ENCODE measurements at regions not wholly inside any gene's neighbourhood (a gene's known extent, or its start where the extent isn't known, plus 50 kb on each side); places are given as distances from the start of the nearest gene placed in this dataset.

DNA sequence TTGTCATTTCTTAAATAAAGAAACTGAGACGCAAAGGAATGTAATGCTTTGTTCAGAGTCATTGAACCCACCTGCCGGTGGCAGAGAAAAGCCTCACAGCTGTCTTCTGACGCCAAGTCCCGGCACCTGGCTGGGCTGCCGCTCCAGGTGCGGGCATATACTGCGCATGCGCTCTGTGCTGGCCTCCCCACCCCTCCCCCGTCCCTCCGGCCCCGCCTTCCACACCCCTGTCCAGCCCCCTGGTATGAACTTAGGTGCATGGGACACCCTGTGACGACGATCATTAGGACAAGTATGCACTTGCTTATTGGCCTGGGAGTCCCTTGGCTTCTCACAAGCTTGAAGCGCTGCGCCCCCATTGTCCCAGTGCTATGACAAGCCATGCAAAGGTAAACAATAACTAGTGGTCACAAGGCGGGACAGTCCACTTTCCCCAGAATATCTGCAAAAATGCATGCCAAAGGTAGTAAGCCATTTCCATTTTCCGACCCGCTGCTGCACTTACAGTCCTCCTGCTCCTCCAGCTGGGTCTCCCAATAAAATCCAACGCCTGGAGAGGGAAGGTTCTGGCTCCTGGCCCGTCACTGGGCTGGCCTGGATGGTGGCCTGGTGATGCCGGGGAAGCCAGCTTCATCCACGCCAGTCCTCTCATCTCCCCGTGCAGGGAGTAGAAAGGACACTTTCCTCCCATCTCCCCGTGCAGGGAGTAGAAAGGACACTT lies 100.4 kb downstream of the PSMG1 start:
- intact Hi-C loops (cut with DNase I): no loop called here

DNA sequence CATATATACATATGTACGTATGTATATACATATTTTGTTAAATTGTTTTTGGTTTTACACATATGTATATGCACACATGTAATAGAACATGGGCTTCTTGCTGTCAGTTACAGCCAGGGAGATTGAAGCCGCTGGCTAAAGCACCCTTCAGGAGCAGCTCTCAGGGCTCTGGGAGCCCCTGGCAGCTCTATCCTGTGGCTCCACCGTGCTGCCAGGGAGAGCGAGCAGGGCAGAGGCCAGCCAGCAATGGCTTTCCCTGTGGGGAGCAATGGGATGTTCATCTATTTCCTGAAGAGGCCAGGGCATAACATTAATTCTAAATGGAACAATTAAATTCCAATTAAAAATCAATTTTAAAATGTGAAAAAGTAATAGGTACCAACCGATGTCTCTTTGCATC lies 102.9 kb downstream of the PSMG1 start:
- H3K4me3 ChIP-seq: no peak overlapping the region
- intact Hi-C loops (cut with DNase I): no loop called here
- ATAC-seq: peak; percentile 10
- H3K4me1 ChIP-seq: peaks cover 3 to 80% of the 10 kb centered on the region in 2 donors
- peak overlapping the region in 1 of 2 donors; percentile 84 for H3K27ac ChIP-seq
- no peaks in the 10 kb centered on the region for H3K27me3 ChIP-seq
- no peak for DNase-seq
- peaks cover 0 to 4% of the 10 kb centered on the region in 2 donors for H3K9me3 ChIP-seq
- TF ChIP-seq, protein P1, sequence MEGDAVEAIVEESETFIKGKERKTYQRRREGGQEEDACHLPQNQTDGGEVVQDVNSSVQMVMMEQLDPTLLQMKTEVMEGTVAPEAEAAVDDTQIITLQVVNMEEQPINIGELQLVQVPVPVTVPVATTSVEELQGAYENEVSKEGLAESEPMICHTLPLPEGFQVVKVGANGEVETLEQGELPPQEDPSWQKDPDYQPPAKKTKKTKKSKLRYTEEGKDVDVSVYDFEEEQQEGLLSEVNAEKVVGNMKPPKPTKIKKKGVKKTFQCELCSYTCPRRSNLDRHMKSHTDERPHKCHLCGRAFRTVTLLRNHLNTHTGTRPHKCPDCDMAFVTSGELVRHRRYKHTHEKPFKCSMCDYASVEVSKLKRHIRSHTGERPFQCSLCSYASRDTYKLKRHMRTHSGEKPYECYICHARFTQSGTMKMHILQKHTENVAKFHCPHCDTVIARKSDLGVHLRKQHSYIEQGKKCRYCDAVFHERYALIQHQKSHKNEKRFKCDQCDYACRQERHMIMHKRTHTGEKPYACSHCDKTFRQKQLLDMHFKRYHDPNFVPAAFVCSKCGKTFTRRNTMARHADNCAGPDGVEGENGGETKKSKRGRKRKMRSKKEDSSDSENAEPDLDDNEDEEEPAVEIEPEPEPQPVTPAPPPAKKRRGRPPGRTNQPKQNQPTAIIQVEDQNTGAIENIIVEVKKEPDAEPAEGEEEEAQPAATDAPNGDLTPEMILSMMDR (IDR thresholded peaks at IDR 0.05): no peak
- no peaks in the 10 kb centered on the region for H3K36me3 ChIP-seq

More for the DNA sequence above, 100.4 kb downstream of the PSMG1 start:
- DNase-seq: no peak
- no peaks in the 10 kb centered on the region for H3K36me3 ChIP-seq
- H3K4me3 ChIP-seq: peak overlapping the region in 1 of 2 donors; percentile 11
- TF ChIP-seq, protein P1 (IDR thresholded peaks at IDR 0.05): no peak
- H3K4me1 ChIP-seq: peaks cover 3 to 85% of the 10 kb centered on the region in 2 donors
- H3K9me3 ChIP-seq: no peaks in the 10 kb centered on the region
- H3K27me3 ChIP-seq: no peaks in the 10 kb centered on the region
- peak; percentile 31 for ATAC-seq
- H3K27ac ChIP-seq: peak overlapping the region; percentile 53 to 80

DNA sequence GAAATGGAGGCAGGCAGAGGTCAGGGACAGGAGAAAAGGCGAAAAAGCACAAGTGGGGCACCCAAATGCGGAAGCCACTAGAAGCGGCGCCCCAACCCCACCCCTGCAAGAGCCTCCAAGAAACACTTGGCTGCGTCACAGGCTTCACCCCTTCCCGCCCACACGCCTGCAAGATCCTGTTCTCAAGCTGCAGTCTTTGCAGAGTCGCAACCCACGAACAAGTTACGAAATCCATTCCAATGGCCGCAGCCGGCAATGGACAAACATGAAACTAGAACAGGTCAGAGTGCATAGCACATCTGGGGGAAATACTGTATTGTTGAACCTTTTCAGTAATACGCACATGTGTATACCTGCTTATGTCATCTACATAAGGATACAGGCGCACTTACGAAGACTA lies 103.6 kb downstream of the PSMG1 start:
- Histone ChIP-seq H3K27me3 (no peaks in the 10 kb centered on the region), H3K36me3 (no peaks in the 10 kb centered on the region), H3K9me3 (peaks cover 0 to 9% of the 10 kb centered on the region in 2 donors), H3K4me3 (no peak overlapping the region), H3K4me1 (peaks cover 3 to 73% of the 10 kb centered on the region in 2 donors), H3K27ac (peak overlapping the region; percentile 39 to 84)
- peak; percentile 77 for ATAC-seq
- intact Hi-C loops (cut with DNase I): no loop called here
- TF ChIP-seq, protein P1 (IDR thresholded peaks at IDR 0.05): no peak
- peak in 3 of 4 donors; percentile 51 to 96 (median 95) for DNase-seq

DNA sequence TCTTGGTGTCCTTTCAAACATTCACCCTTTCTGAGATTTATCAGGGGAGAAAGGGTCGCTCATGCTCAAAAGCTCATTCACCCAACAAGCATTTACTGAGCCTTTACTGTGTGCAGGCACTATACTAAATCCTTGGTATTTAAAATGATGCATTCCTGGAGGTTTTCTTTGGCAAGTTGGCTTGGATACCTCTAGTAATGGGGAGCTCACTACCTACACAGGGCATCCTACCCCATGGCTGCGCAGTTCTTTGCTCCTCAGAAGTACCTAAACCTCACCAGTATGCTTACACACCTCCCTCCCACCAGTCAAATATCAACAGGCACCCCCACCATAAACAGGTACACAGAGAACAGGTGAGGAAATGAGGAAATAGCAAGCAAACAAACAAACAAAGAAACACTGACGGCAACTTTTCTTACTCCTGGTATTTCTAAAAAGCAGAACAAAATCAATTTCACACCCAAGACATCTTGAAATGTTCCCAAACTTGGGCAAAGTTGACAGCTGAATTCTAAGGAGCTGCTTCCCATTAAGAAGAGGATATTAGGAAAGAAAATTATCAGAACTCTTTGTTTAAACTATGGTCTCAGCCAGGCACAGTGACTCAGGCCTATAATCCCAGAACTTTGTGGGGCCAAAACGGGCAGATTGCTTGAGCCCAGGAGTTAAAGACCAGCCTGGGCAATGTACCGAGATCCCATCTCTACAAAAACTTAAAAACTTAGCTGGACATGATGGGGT lies 104.8 kb downstream of the PSMG1 start:
- no peak overlapping the region for H3K4me3 ChIP-seq
- peaks cover 0 to 9% of the 10 kb centered on the region in 2 donors for H3K9me3 ChIP-seq
- H3K27ac ChIP-seq: peak overlapping the region in 1 of 2 donors; percentile 84
- no peak for DNase-seq
- TF ChIP-seq, protein P1 (IDR thresholded peaks at IDR 0.05): no peak
- H3K36me3 ChIP-seq: no peaks in the 10 kb centered on the region
- no peak for ATAC-seq
- peaks cover 3 to 61% of the 10 kb centered on the region in 2 donors for H3K4me1 ChIP-seq
- H3K27me3 ChIP-seq: no peaks in the 10 kb centered on the region
- intact Hi-C loops (cut with DNase I): no loop called here

- TF ChIP-seq, protein P1 (IDR thresholded peaks at IDR 0.05): no peak
- Histone ChIP-seq H3K9me3 (peaks cover 0 to 9% of the 10 kb centered on the region in 2 donors), H3K4me3 (no peak overlapping the region), H3K36me3 (no peaks in the 10 kb centered on the region), H3K27me3 (no peaks in the 10 kb centered on the region), H3K4me1 (peaks cover under 1 to 55% of the 10 kb centered on the region in 2 donors), H3K27ac (peak overlapping the region in 1 of 2 donors; percentile 84)
- intact Hi-C loops (cut with DNase I): no loop called here
- DNase-seq (no peak), ATAC-seq (peak; percentile 2)
Measured at GRCh38 chr21:39077876-39078275, 105.4 kb downstream of the PSMG1 start.

All from left lung (tissue), 4 donors.